GM18502 (cell line): ENCODE measurements at regions not wholly inside any gene's neighbourhood (a gene's known extent, or its start where the extent isn't known, plus 50 kb on each side); places are given as distances from the start of the nearest gene placed in this dataset.
"Not testable (repeated sequence)": the region's sequence is repeated elsewhere in the genome, so short reads cannot be mapped to it uniquely, and the experiment has no call there.

Experiments used
- ATAC-seq: cut with Tn5 transposase; IDR thresholded peaks from one replicate; pipeline ENCODE4 v1.9.1; 2021; ENCODE audit warnings: mild to moderate bottlenecking; ENCODE audit not compliant: unreplicated experiment, poor library complexity

GRCh38 chr15:84402856-84403608, 167.5 kb downstream of the GOLGA6L4 start:
- no peak for ATAC-seq

DNA sequence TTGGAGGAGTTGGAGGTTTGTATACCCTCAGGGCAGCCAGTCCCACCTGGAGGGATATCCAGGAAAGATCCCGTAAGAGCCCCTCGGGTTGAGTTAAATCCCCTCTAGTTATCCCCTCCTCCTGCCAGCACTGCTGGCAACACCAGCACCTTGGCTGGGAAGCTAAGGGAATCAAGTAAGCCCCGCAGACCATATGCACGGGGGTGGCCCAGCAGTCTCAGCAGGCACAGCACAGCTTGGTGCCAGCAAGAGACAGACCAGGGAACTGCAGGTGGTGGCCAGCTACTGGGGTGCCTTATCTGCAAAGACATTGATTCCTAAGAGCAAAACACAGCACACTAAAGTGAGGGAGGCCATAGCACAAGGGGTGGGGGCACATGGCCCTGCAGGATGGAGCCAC, 173.8 kb downstream of the GOLGA6L4 start:
- ATAC-seq: not testable (repeated sequence)

DNA sequence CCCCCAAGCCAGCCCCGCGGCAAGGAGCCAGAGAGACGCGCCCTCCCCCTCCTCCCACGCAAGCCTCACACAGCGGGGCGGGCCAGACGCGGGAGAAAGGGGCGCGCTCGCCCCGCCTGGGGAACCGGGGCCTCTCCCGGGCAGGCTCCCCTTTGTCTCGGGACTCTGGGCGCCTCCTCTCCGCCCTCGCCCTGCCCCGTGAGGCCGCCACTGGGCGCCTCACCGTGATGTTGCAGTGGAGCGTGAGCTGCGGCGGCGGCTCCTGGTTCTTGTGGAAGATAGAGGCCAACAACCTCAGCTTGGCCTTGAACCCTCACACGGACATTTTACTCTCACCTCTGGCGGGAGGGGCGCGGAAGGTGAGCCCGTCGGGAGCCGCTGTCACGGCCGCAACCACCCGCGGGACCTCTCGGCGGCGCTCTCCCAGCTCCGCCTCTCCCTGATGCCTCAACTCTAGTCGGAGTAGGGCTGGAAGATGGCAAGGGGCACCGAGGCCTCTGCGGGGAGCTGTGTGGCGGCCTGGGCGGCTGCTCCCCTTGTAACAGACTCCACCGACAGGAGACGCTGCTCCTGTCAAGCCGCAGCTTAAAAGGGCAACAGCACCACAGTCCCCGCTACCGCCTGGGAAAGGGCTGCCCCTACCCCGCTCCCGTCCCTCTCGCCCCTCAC, 179.2 kb upstream of the ZSCAN2 start:
- not testable (repeated sequence) for ATAC-seq

DNA sequence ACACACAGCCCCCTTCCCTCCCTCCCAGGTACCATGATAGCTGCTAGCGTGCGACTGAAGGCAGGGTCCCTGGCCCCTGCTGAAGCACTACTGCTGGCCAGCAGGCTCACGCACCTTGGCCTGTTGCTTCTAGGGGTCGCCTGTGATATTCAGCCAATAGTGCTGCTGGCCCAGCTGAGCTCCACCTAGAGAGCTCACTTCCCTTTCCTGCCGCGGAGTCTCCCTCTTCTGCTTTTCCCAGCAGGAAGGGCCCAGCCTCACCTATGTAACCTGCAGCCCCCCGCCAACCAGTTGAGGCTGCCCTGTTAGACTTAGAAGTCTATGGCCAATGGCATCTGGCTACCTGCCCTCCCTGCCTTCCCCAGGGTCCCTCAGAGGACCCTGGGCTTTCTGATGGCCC, 175.5 kb upstream of the ZSCAN2 start:
- ATAC-seq: not testable (repeated sequence)

DNA sequence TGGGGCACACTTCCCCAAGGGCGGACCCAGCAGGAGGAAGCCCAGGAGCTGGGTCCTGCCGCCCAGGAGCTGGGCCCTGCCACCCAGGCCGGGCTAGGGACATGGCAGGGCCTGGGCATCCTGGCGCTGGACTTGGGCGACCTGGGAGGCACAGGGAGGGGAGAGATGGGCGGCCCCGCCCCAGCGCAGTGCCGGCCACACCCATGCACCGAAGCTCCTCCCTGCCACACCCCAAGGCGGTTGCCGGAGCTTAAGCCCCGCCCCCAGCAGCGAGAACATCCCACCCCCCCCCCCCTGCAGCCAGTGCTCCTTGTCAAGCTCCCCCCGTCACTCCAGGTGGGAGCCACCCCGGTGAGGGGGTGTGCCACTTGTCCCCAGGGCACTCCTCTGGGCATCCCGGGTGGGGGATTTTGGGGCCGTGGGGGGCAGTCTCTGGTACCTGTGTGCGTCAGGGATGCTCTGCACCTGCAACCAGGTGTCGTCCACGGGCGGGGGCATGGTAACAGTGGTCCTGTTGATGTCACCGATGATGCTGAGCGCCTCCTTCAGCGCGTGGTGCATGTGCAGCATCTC, 127.4 kb upstream of the ZSCAN2 start:
- ATAC-seq: not testable (repeated sequence)

DNA sequence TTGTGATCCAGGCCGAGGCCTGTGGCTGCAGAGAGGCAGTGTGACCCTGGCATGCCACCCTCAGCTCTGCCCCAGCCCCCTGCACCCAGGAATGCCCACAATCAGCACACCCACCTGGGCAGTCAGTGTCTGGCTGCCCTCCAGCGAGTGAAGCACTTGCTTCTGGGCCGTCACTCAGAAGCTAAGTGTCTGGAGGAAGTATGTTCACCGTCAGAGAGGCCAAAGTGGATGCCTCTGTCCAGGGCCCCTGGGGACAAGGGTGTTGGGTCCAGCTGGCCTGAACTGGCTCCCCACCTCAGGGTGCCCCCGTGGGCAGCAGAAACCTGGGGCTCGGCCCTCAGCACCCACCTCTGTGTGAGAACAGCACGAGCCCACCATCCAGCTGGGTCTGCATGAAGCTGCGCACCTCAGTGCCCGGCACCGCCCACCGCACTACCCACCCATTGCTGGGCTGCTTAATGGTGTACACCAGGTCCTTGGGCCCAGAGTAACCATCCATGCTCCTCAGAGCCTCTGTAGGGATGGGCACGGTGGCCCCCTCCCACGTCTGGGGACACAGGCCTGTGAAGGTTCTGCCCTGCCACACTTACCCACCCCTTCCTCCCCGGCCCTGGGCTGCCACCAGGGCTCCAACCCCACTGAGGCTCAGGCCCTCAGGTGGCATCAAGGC, 124.3 kb upstream of the ZSCAN2 start:
- not testable (repeated sequence) for ATAC-seq

- peak; percentile 64 for ATAC-seq
These were observed 123.3 kb upstream of the ZSCAN2 start for GRCh38 chr15:84477550-84477949.

DNA sequence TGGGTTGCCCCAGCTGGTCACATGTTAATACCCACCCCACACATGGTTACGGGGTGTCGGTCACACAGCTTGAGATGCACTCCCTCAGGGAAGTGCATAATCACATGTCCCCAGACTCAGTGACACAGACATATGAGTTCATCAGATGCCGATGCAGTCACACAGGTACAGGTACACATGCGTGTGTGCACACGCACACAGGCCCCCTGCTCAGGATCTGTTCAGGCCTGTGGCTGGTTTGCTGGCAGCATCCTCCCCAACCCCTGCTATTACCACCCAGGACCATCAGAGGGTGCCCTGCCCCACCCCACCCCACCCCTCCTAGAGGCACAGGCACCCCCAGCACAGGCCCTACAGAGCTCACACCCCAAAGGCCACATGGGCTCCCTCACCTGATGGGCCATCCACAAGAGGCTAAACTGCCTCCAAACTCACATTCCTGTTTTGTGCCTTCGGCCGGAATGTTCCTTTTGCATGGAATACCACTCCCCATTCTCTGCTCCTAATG, 120.6 kb upstream of the ZSCAN2 start:
- ATAC-seq: not testable (repeated sequence)

GRCh38 chr15:84483859-84484258, 117.0 kb upstream of the ZSCAN2 start:
- not testable (repeated sequence) for ATAC-seq

DNA sequence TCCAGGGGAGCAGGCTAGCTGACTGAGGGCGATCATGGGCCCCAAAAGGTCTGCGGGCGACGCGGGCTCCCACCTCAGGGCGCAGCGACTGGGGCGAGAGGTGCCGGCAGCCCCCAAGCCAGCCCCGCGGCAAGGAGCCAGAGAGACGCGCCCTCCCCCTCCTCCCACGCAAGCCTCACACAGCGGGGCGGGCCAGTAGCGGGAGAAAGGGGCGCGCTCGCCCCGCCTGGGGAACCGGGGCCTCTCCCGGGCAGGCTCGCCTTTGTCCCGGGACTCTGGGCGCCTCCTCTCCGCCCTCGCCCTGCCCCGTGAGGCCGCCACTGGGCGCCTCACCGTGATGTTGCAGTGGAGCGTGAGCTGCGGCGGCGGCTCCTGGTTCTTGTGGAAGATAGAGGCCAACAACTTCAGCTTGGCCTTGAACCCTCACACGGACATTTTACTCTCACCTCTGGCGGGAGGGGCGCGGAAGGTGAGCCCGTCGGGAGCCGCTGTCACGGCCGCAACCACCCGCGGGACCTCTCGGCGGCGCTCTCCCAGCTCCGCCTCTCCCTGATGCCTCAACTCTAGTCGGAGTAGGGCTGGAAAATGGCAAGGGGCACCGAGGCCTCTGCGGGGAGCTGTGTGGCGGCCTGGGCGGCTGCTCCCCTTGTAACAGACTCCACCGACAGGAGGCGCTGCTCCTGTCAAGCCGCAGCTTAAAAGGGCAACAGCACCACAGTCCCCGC, 100.5 kb upstream of the ZSCAN2 start:
- not testable (repeated sequence) for ATAC-seq

- not testable (repeated sequence) for ATAC-seq
These were observed 97.7 kb upstream of the ZSCAN2 start for GRCh38 chr15:84503101-84503500.

- not testable (repeated sequence) for ATAC-seq
These were observed 95.3 kb upstream of the ZSCAN2 start for GRCh38 chr15:84505552-84505951.

- ATAC-seq: not testable (repeated sequence)
These were observed 88.5 kb upstream of the ZSCAN2 start for GRCh38 chr15:84512324-84512723.

DNA sequence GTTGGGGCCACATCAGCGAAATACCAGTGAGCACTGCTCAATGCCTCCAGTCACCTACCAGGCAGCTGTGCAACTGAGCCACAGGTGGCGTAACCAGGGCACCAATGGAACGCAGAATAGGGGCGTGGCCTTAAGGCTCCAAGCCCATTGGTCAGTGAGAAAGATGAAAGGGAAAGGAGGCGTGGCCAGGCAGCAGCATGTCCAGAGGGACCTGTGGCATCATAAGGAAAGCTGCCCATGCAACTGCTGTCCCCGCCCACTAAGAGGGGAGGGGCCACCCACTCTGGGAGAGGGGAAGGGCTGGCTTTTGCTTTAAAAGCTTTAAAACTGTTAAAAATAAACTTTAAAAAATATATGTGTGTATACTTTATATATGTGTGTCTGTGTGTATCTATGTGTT, 84.0 kb upstream of the ZSCAN2 start:
- not testable (repeated sequence) for ATAC-seq

DNA sequence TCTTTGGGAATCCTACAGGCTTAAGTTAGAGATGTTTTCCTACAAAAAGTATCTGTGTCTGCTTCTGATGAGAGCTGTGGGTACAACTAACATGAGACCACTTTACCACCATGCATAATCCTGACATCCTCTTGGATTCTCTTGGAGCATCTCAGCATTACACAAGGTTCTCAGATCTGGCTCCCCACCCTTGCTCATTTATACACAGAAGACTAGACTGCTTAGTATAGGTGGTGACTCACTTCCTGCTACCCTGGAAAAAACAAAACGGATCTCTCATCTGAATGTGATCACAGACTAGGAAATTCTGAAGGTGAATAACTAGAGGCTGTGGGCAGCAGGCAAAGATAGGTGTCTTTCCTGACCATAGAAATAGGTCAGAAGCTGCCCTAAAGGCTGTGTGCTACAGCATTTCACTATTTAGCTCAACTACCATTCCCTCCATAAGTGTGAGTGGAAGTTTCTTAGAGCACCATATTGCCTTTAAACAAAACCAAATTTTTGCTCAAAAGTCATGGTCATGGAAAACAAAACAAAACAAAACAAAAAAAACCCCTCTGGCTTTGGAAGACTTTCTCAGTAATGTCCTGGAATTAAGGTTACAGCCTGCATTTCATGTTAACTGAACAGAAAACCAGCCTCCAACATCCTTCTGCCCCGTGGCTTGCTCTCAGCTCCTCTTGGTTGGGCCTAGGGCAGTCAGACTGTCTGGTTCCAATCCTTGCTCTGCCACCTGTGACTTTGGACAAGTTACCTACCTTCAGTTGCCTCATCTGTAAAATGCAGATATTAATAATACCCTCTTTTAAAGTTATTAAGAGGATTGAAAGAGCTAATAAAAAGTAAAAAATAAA, 75.1 kb upstream of the ZSCAN2 start:
- ATAC-seq: not testable (repeated sequence)

GRCh38 chr15:84530751-84531150, 70.1 kb upstream of the ZSCAN2 start:
- not testable (repeated sequence) for ATAC-seq

DNA sequence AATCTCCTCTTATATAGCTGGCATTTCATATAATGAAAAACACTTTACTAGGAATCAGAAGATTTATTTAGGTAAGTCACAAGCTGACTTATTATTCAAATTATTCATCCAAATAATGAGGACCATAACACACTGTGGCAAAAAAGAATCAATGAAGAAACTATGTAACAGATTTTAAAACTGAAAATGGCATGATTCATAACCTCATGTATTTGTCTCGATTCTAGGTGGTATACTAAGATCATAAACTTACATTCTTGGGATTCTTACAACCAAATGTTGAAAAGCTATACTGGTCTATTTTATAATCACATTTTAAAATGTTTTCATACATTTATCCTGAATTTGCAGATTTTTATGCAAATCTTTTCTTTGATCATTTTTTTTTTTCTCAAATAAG, 69.6 kb upstream of the ZSCAN2 start:
- ATAC-seq: not testable (repeated sequence)

- not testable (repeated sequence) for ATAC-seq
These were observed 69.0 kb upstream of the ZSCAN2 start for GRCh38 chr15:84531709-84532367.
